ENCODE measurements at regions not wholly inside any gene's neighbourhood (a gene's known extent, or its start where the extent isn't known, plus 50 kb on each side); places are given as distances from the start of the nearest gene placed in this dataset.

- Histone ChIP-seq H3K4me1 (no peaks in the 10 kb centered on the region), H3K27ac (no peak overlapping the region), H3K4me3 (no peak overlapping the region), H3K9me3 (no peaks in the 10 kb centered on the region), H3K36me3 (no peaks in the 10 kb centered on the region), H3K27me3 (no peaks in the 10 kb centered on the region)
- no peak for ATAC-seq
- TF ChIP-seq CTCF (IDR thresholded peaks at IDR 0.05) = no peak
- no peak for TF ChIP-seq POLR2A (IDR thresholded peaks at IDR 0.05)
- DNase-seq = no peak
- WGBS (ENCODE audit: insufficient coverage, low coverage, low lambda C conversion rate, missing lambda C conversion rate) = 77% methylated on average over 3 of the region's 3 CpGs
- intact Hi-C loops (cut with DNase I) = no loop called here
These were observed 81.4 kb upstream of the AHI1 start for GRCh38 chr6:135578976-135579375.

GRCh38 chr6:135581211-135581610 is 83.7 kb upstream of the AHI1 start:
- DNase-seq = no peak
- WGBS (ENCODE audit: insufficient coverage, low coverage, low lambda C conversion rate, missing lambda C conversion rate) = 64% methylated on average over 3 of the region's 3 CpGs
- no peak overlapping the region for H3K4me3 ChIP-seq
- no peaks in the 10 kb centered on the region for H3K27me3 ChIP-seq
- ATAC-seq = no peak
- H3K36me3 ChIP-seq = no peaks in the 10 kb centered on the region
- no peak overlapping the region for H3K27ac ChIP-seq
- H3K9me3 ChIP-seq = no peaks in the 10 kb centered on the region
- intact Hi-C loops (cut with DNase I) = no loop called here
- H3K4me1 ChIP-seq = no peaks in the 10 kb centered on the region
- TF ChIP-seq CTCF (IDR thresholded peaks at IDR 0.05) = no peak
- TF ChIP-seq POLR2A (IDR thresholded peaks at IDR 0.05) = no peak

GRCh38 chr6:135583256-135583761 is 85.8 kb upstream of the AHI1 start:
- H3K27ac ChIP-seq = no peak overlapping the region
- TF ChIP-seq CTCF (IDR thresholded peaks at IDR 0.05) (no peak), POLR2A (IDR thresholded peaks at IDR 0.05) (no peak)
- DNase-seq (no peak), ATAC-seq (no peak)
- H3K27me3 ChIP-seq = no peaks in the 10 kb centered on the region
- no peaks in the 10 kb centered on the region for H3K36me3 ChIP-seq
- WGBS (ENCODE audit: insufficient coverage, low coverage, low lambda C conversion rate, missing lambda C conversion rate) = 0% methylated on average over 1 of the region's 1 CpG
- no peaks in the 10 kb centered on the region for H3K4me1 ChIP-seq
- H3K4me3 ChIP-seq = no peak overlapping the region
- H3K9me3 ChIP-seq = no peaks in the 10 kb centered on the region
- intact Hi-C loops (cut with DNase I) = no loop called here

- no peaks in the 10 kb centered on the region for H3K27me3 ChIP-seq
- 47% methylated on average over 2 of the region's 2 CpGs for WGBS (ENCODE audit: insufficient coverage, low coverage, low lambda C conversion rate, missing lambda C conversion rate)
- no peak overlapping the region for H3K27ac ChIP-seq
- no peaks in the 10 kb centered on the region for H3K4me1 ChIP-seq
- H3K36me3 ChIP-seq = no peaks in the 10 kb centered on the region
- intact Hi-C loops (cut with DNase I) = no loop called here
- no peak for DNase-seq
- TF ChIP-seq CTCF (IDR thresholded peaks at IDR 0.05) = no peak
- no peak for TF ChIP-seq POLR2A (IDR thresholded peaks at IDR 0.05)
- ATAC-seq = no peak
- no peak overlapping the region for H3K4me3 ChIP-seq
- H3K9me3 ChIP-seq = no peaks in the 10 kb centered on the region
These were observed 88.8 kb upstream of the AHI1 start for GRCh38 chr6:135586388-135586787.

- ATAC-seq = no peak
- Histone ChIP-seq H3K36me3 (no peaks in the 10 kb centered on the region), H3K27ac (no peak overlapping the region), H3K9me3 (no peaks in the 10 kb centered on the region), H3K27me3 (no peaks in the 10 kb centered on the region), H3K4me1 (no peaks in the 10 kb centered on the region), H3K4me3 (no peak overlapping the region)
- intact Hi-C loops (cut with DNase I) = no loop called here
- WGBS (ENCODE audit: insufficient coverage, low coverage, low lambda C conversion rate, missing lambda C conversion rate) = 68% methylated on average over 4 of the region's 4 CpGs
- DNase-seq = no peak
- TF ChIP-seq CTCF (IDR thresholded peaks at IDR 0.05) = no peak
These were observed 89.3 kb upstream of the AHI1 start for GRCh38 chr6:135586844-135587243.

All from right lobe of liver (tissue), 6 donors.